GM12891 (cell line): ENCODE measurements at regions not wholly inside any gene's neighbourhood (a gene's known extent, or its start where the extent isn't known, plus 50 kb on each side); places are given as distances from the start of the nearest gene placed in this dataset.

Experiments used
- PAX5 ChIP-seq: IDR thresholded peaks from 2 replicates; pipeline ENCODE4 v1.6.1; 2011; ENCODE audit warnings: low read length, moderate library complexity, mild to moderate bottlenecking; ENCODE audit not compliant: insufficient read depth, severe bottlenecking
- POLR2A ChIP-seq: IDR thresholded peaks from 2 replicates; pipeline ENCODE4 v1.6.1; 2011; ENCODE audit warnings: low read depth, low read length, control low read depth
- POLR2AphosphoS5 ChIP-seq: IDR thresholded peaks from 2 replicates; pipeline ENCODE4 v1.6.1; 2011; ENCODE audit warnings: low read depth, low read length, control low read depth
- SPI1 ChIP-seq: IDR thresholded peaks from 2 replicates; pipeline ENCODE4 v1.6.1; 2011; ENCODE audit warnings: low read depth, low read length, control low read depth
- TAF1 ChIP-seq: IDR thresholded peaks from 2 replicates; pipeline ENCODE4 v1.6.1; 2011; ENCODE audit warnings: low read depth, low read length, control low read depth

GRCh38 chr1:37373413-37373812 is 101.0 kb upstream of the ZC3H12A start:
- TF ChIP-seq POLR2AphosphoS5 (no peak), TAF1 (no peak), POLR2A (no peak), PAX5 (no peak), SPI1 (no peak)
